Osteoblast (primary cell): ENCODE measurements at regions not wholly inside any gene's neighbourhood (a gene's known extent, or its start where the extent isn't known, plus 50 kb on each side); places are given as distances from the start of the nearest gene placed in this dataset.

ENCODE experiments used
- DNase-seq: peaks from one replicate; pipeline ENCODE4 v3.0.0; 2011; ENCODE audit warnings: low spot score, mixed read lengths; ENCODE audit not compliant: insufficient read length; ENCODE audit errors: missing footprints
- H2AFZ ChIP-seq: 2 replicates; pipeline ENCODE4 v1.6.0; 2011; ENCODE audit warnings: mild to moderate bottlenecking, low read length
- H3K27ac ChIP-seq: 2 replicates; pipeline ENCODE4 v1.5.1; 2011; ENCODE audit warnings: mild to moderate bottlenecking, low read depth, low read length, moderate library complexity
- H3K27me3 ChIP-seq: 2 replicates; pipeline ENCODE4 v1.6.0; 2012; ENCODE audit warnings: mild to moderate bottlenecking, control low read depth, inconsistent platforms, low read length, moderate library complexity; ENCODE audit not compliant: insufficient read depth
- H3K36me3 ChIP-seq: 2 replicates; pipeline ENCODE4 v1.5.1; 2011; ENCODE audit warnings: mild to moderate bottlenecking, low read length, control low read depth, moderate library complexity; ENCODE audit not compliant: insufficient read depth
- H3K4me1 ChIP-seq: 2 replicates; pipeline ENCODE4 v1.5.1; 2011; ENCODE audit warnings: mild to moderate bottlenecking, low read length, control low read depth, moderate library complexity; ENCODE audit not compliant: insufficient read depth
- H3K4me2 ChIP-seq: 2 replicates; pipeline ENCODE4 v1.6.0; 2011; ENCODE audit warnings: mild to moderate bottlenecking, low read length; ENCODE audit not compliant: insufficient read depth
- H3K4me3 ChIP-seq: fragments of 200-600 bp; sonication (generic); 3 replicates; pipeline ENCODE4 v1.5.1; 2012; ENCODE audit warnings: mild to moderate bottlenecking, low read length, inconsistent platforms; ENCODE audit not compliant: insufficient read depth
- H3K79me2 ChIP-seq: 2 replicates; pipeline ENCODE4 v1.6.0; 2012; ENCODE audit warnings: mild to moderate bottlenecking, low read length, control low read depth, inconsistent platforms; ENCODE audit not compliant: insufficient read depth
- H3K9me3 ChIP-seq: 2 replicates; pipeline ENCODE4 v1.5.1; 2011; ENCODE audit warnings: low read depth, low read length, control low read depth
- H4K20me1 ChIP-seq: 2 replicates; pipeline ENCODE4 v1.6.0; 2012; ENCODE audit warnings: mild to moderate bottlenecking, low read length, control low read depth; ENCODE audit not compliant: insufficient read depth
- CTCF ChIP-seq: IDR thresholded peaks from 2 replicates; pipeline ENCODE4 v1.5.1; 2011; ENCODE audit warnings: mild to moderate bottlenecking, low read depth, low read length, moderate library complexity; ENCODE audit errors: extremely low read depth

- Histone ChIP-seq H4K20me1 (no peaks in the 10 kb centered on the region), H3K79me2 (no peaks in the 10 kb centered on the region), H3K36me3 (no peaks in the 10 kb centered on the region), H3K27me3 (peaks cover 13% of the 10 kb centered on the region), H3K4me2 (no peak overlapping the region), H3K4me1 (peaks cover 3% of the 10 kb centered on the region), H2AFZ (no peak overlapping the region), H3K9me3 (peaks cover 8% of the 10 kb centered on the region), H3K27ac (no peak overlapping the region), H3K4me3 (no peak overlapping the region)
- TF ChIP-seq CTCF: no peak
- DNase-seq: no peak
Measured at GRCh38 chr11:45062974-45063635, 83.3 kb upstream of the PRDM11 start.

GRCh38 chr11:45063669-45064068, 82.8 kb upstream of the PRDM11 start:
- Histone ChIP-seq H3K4me2 (no peak overlapping the region), H3K36me3 (no peaks in the 10 kb centered on the region), H2AFZ (no peak overlapping the region), H4K20me1 (no peaks in the 10 kb centered on the region), H3K4me3 (no peak overlapping the region), H3K79me2 (no peaks in the 10 kb centered on the region), H3K27ac (no peak overlapping the region), H3K27me3 (peaks cover 15% of the 10 kb centered on the region), H3K4me1 (no peaks in the 10 kb centered on the region), H3K9me3 (peaks cover 8% of the 10 kb centered on the region)
- no peak for DNase-seq
- no peak for TF ChIP-seq CTCF

GRCh38 chr11:45067966-45068365, 78.5 kb upstream of the PRDM11 start:
- H3K79me2 ChIP-seq: no peaks in the 10 kb centered on the region
- H3K36me3 ChIP-seq: no peaks in the 10 kb centered on the region
- peaks cover 31% of the 10 kb centered on the region for H3K27me3 ChIP-seq
- H3K9me3 ChIP-seq: peaks cover 8% of the 10 kb centered on the region
- TF ChIP-seq CTCF: no peak
- DNase-seq: no peak
- no peaks in the 10 kb centered on the region for H4K20me1 ChIP-seq
- no peaks in the 10 kb centered on the region for H3K4me1 ChIP-seq
- no peak overlapping the region for H2AFZ ChIP-seq
- no peak overlapping the region for H3K27ac ChIP-seq
- no peak overlapping the region for H3K4me3 ChIP-seq
- no peak overlapping the region for H3K4me2 ChIP-seq

- H3K36me3 ChIP-seq: no peaks in the 10 kb centered on the region
- DNase-seq: no peak
Measured at GRCh38 chr11:45071232-45071631, 75.2 kb upstream of the PRDM11 start.

More at GRCh38 chr11:45071232-45071631, 75.2 kb upstream of the PRDM11 start:
- TF ChIP-seq CTCF: no peak
- Histone ChIP-seq H3K4me2 (no peak overlapping the region), H3K27me3 (peaks cover 40% of the 10 kb centered on the region), H3K79me2 (no peaks in the 10 kb centered on the region), H3K27ac (no peak overlapping the region), H4K20me1 (no peaks in the 10 kb centered on the region), H2AFZ (no peak overlapping the region), H3K9me3 (no peaks in the 10 kb centered on the region), H3K4me3 (no peak overlapping the region), H3K4me1 (no peaks in the 10 kb centered on the region)
